Left ventricle myocardium superior (tissue), 1 donor: ENCODE measurements at regions not wholly inside any gene's neighbourhood (a gene's known extent, or its start where the extent isn't known, plus 50 kb on each side); places are given as distances from the start of the nearest gene placed in this dataset.

ENCODE experiments used
- ATAC-seq: fragments of 200-7000 bp; cut with Tn5 transposase; one replicate; pipeline ENCODE4 v1.9.1; 2020; ENCODE audit warnings: mild to moderate bottlenecking, moderate library complexity
- DNase-seq: peaks from one replicate; pipeline ENCODE4 v3.0.0-alpha.2; 2020
- intact Hi-C: fragments of 100-400 bp; cut with micrococcal nuclease; formaldehyde crosslinking; loops from one replicate; pipeline ENCODE4 v1.11.0; 2022
- donor health status: DM: no; HTN: yes; CAD: no; lungs with severe emphysema.

DNA sequence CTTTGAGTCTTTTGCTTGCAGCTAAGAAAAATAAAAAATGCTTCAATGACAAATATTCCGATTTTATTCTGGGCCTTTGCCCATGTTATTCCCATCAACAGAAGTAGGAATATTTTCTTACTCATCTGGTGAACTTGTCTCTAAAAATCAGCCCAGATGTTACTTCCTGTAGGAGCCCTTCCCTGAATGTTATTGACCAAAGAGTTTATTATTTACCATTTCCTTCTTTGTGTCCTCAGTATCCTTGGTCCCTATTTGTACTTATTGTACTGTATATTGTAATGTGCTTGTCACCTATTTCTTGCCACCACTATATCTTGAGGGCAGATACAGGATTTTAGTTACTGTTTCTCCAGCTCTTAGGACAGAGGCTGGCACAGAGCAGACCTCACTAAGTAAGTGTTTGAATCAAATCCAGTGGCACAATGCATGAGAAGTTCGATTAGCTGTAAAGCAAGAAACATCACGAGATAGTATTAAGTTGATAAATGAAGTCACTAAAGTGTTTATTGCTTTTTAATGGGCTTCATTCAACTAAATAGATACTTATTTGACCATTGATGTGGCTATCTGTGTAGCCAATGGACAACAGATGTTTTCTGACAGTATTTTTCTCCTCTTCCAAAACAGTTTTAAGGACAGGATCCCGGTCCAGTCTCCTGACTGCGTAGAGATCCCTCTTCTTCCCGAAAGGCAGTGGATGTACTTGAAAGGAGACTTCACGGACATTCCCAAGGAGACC, 109.1 kb downstream of the DDX1 start:
- DNase-seq (no peak), ATAC-seq (no peak)
- intact Hi-C loops, result no loop called here

GRCh38 chr2:15701341-15701907, 109.8 kb downstream of the DDX1 start:
- ATAC-seq (no peak), DNase-seq (no peak)
- intact Hi-C loops, result no loop called here

GRCh38 chr2:15701991-15702390, 110.3 kb downstream of the DDX1 start:
- no peak for DNase-seq

DNA sequence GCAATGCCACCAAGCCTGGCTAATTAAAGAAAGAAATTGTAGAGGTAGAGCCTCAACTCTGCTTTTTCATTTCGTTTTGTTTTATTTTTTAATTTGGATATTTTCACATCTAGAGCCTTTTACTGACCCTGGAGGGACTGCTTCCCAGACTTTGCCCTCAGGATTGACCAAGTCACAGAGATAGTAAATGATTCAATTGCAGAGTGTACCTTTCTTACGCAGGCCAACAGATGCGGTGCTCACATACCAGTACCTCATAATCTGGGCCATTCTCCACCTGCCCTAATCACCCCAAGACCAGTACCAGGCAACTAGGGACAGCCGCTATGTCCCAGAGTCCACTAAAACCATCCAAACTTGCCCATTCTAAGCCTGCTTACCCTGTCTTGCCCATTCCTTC, 110.8 kb downstream of the DDX1 start:
- intact Hi-C loops, result no loop called here
- ATAC-seq, result no peak
- DNase-seq, result no peak

More at GRCh38 chr2:15701991-15702390, 110.3 kb downstream of the DDX1 start:
- intact Hi-C loops, result no loop called here
- ATAC-seq, result no peak

GRCh38 chr2:15703365-15703869, 111.7 kb downstream of the DDX1 start:
- intact Hi-C loops, result no loop called here
- ATAC-seq, result no peak
- no peak for DNase-seq

DNA sequence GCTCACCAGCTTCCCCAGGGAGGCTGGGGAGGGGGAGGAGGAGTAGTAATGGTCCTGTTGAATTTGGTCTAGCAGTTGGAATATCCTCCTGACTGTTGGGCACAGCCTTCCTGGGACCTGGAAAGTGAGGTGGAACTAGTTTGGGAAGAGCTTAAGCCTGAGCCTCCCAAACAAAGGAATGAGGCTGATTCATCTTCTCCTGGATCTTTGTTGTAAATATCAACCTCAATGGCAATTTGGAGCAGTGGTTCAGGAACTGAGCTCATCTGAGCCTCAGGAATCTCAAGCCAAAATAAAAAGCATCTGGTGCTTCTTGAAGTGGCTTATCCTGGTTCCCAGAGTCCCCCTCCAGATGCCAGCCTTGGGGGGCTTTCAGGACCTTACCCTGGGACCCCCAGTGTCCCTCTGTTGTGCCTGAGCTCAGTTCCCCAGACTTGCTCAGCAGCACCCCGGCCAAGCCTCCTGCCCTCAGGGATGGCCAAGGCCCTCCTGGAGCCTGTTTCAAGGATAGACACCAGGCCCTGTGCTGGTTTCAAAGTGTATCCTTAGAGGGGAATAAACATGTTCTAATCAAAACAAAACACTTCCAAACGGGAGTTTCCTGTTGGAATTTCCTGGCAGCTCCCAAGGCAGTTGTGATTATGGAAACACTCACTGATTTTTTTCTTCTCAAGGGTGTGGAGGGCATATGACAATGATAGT, 112.6 kb downstream of the DDX1 start:
- intact Hi-C loops, result no loop called here
- DNase-seq, result no peak
- peak; percentile 74 for ATAC-seq

- intact Hi-C loops, result no loop called here
- DNase-seq (no peak), ATAC-seq (no peak)
Measured at GRCh38 chr2:15704788-15705115, 113.1 kb downstream of the DDX1 start.

- intact Hi-C loops, result no loop called here
- DNase-seq (no peak), ATAC-seq (no peak)
Measured at GRCh38 chr2:15705310-15705709, 113.6 kb downstream of the DDX1 start.

- DNase-seq, result no peak
- no peak for ATAC-seq
- intact Hi-C loops, result no loop called here
Measured at GRCh38 chr2:15705839-15706386, 114.2 kb downstream of the DDX1 start.

- DNase-seq (no peak), ATAC-seq (no peak)
- intact Hi-C loops, result no loop called here
Measured at GRCh38 chr2:15706424-15706823, 114.8 kb downstream of the DDX1 start.

- DNase-seq, result no peak
- intact Hi-C loops, result no loop called here
- no peak for ATAC-seq
Measured at GRCh38 chr2:15706986-15707632, 115.4 kb downstream of the DDX1 start.

- DNase-seq (no peak), ATAC-seq (no peak)
- intact Hi-C loops, result no loop called here
Measured at GRCh38 chr2:15708161-15708560, 116.5 kb downstream of the DDX1 start.

- no peak for DNase-seq
- intact Hi-C loops, result no loop called here
- peak; percentile 56 for ATAC-seq
Measured at GRCh38 chr2:15708865-15709820, 117.5 kb downstream of the DDX1 start.

DNA sequence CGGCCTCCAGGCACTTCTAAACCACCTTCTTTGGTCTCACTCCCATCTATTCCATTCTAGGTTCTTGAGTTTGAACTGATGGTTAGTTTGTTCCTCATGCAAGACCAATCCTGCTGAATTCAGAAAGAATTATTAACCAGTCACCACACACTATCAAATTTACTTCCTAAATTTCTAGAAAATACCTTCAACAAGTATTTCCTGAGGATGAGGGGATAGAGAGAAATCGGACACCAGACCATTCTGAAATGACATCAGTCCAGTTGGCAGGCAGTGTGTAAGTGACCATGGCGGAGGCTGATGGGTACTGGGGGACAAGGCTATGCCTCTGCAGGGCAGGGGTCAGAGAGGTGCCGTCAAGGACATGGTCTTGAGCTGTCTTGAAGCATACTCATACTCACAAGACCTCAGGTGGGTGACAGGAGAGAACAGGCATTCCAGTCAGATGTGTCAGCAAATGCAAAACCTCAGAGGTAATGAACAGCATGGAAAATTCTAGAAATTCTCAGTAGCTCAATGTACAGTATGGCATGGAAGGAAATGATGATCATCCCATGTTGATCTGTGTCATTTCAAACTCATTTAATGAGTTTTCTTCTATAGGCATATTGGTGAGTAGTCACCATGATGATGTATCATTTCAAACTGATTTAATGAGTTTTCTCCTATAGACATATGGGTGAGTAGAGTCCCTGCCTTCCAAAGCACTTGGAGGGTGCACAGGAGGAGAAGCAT, 119.6 kb downstream of the DDX1 start:
- DNase-seq, result no peak
- ATAC-seq, result no peak
- intact Hi-C loops, result no loop called here

DNA sequence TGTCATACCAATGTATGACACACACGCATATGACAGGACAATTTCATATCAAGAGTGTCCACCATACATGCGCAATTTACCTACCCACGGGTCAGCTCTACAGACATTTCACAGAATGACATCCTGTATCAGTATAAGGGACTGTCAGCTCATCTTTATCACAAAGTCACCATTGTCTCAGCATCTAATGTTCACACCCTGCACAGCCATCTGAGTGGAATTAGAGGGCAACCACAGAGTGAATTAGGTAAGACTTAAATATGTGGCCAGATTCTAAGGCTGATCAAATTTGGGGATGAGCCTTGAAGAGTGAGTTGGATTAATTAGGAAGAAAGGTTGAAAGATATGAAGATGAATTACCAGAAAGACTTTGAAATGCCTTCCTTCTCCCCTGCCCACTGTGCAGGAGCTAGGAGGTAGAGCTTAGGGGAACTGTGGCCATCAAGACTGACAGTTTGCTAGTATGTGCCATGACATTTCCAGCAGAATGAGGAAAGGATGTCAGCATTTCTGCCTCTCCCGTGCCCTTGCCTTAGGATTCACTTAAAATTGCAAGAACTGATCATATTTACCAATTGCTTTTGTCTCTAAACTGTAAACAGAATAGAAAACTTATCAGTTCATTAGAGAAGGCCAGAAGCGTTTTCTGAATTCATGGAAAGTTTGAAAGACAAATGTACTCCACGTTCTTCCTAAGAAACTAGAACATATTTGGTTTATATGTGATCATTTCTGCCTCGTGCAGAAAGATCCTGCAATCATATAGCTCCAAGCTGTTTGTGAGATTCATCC, 121.1 kb downstream of the DDX1 start:
- intact Hi-C loops, result no loop called here

DNA sequence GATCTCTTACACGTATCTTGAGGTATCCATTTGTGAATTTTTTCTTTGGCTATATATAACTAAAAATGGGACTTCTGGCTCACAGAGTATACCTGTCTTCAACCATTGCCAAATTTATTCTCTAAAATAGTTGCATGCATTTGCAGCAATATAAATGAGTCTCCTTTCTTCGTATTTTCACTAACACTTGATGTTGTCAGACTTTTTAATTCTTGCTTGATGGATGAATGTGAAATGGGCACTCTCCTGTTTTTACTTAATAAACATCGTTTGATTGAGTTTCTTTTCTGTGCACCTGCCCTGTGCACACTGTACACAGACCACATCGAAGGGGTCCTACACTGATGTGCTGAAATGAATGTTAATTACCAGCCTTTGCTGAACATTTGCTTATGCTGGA, 121.8 kb downstream of the DDX1 start:
- no peak for ATAC-seq
- DNase-seq, result no peak
- intact Hi-C loops, result no loop called here

More for the DNA sequence above, 121.1 kb downstream of the DDX1 start:
- no peak for ATAC-seq
- no peak for DNase-seq

- no peak for DNase-seq
- no peak for ATAC-seq
Measured at GRCh38 chr2:15714002-15714401, 122.3 kb downstream of the DDX1 start.

More at GRCh38 chr2:15714002-15714401, 122.3 kb downstream of the DDX1 start:
- intact Hi-C loops, result no loop called here
